NCI-H2227 treated with DMSO at 0.1 percent for 48 hours (cell line): ENCODE measurements at regions not wholly inside any gene's neighbourhood (a gene's known extent, or its start where the extent isn't known, plus 50 kb on each side); places are given as distances from the start of the nearest gene placed in this dataset.
A peak's percentile ranks its signal among the peaks of the same experiment; 100 is the strongest.

ENCODE experiments used
- DNase-seq: peaks from one replicate; lab custom pipeline; 2025; lab: John Stamatoyannopoulos, UW

DNA sequence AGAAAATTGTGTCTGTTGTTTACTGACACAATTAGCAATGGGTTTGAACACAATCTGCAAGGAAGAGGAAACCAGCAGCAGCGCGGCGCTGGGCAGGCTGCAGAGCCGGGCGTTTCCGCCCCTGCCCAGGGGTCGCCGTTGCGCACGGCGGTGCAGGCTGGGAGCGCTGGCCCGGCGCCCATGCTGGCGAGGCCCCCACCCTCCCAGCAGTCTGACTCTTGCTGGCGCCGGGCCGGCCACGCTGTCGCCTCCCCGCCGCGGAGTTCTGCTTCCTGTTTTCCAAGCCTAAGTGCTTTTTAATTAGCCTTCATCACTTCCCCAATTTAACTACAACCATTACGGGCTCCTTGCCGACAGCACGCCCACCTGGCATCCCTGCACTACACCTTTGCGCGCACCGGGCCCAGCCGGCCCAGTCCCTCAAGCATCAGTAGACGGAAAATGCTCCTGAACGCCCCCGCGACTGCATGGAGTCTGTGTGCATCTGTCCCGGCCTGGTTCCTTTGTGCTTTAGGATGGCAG lies 212.1 kb downstream of the GXYLT1 start:
- DNase-seq: peak; percentile 84

- no peak for DNase-seq
These were observed 213.7 kb downstream of the GXYLT1 start for GRCh38 chr12:41930866-41931437.

DNA sequence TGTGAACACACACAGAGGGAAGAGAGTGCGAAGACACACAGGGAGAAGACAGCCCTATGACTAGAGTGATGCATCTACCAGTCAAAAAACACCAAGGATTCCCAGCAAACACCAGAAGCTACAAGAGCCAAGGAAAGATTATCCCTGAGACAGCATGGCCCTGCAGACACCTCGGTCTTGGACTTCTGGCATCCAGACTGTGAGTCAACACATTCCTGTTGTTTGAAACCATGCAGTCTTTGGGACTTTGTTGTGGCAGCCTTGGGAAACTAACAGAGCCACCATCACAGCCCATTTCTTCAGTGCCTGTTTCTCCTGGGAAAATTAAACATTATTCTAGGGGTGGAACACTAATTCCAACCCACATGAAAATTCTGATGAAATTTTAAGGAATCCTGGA lies 220.6 kb downstream of the GXYLT1 start:
- no peak for DNase-seq

DNA sequence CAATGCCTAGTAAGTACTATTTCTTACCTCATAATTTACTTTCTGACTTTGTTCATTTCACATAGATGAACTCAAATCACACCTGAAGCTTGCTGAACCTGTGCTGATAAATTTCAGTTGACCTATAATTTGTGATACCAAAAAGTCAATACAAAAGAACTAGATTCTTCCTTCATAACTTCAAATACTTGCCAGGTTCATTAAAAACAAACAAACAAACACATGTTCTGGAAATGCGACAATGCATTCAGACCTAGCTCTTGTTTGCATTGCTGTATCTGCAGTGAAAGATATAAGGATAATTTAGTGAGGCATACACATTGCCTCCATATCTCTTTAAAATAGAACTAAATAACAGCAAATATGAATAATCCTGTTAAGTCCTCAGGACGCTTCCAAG lies 221.3 kb downstream of the GXYLT1 start:
- DNase-seq: no peak

- no peak for DNase-seq
These were observed 224.3 kb downstream of the GXYLT1 start for GRCh38 chr12:41920355-41920754.

DNA sequence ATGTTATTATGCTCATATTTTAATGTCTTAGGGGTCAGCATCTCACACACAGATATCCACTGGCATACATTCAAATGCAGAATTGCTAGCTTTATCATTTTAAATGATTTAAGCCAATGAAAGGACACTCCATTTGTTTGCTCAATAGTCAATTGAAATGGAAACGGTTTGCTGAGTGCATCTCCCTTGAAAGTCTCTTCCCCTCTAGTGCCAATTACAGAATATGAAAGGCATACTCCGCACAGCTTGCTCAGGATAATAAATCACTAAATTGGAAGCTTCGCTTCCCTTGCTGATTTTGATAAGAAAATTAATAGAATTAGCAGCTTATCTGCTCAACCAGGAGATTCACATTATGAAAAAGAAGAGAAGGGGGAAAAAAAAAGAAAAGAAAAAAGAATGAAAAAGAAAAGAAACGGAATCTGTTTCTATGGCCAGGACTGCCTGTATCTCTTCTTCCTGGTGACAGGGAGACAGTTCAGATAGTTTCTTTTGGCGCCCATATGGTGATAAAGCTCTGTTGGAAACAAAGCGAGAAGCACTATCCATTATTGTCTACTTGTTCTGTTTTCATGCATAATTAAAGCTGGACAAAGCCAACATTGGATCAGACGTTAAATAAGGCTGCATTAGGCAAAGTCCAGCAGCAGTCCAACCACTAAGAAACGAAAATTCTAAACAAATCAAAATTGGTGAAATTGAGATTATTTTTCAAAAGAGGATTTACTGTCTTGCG lies 225.0 kb downstream of the GXYLT1 start:
- DNase-seq: peak; percentile 18

GRCh38 chr12:41919048-41919447 lies 225.6 kb downstream of the GXYLT1 start:
- no peak for DNase-seq

GRCh38 chr12:41917938-41918341 lies 226.7 kb downstream of the GXYLT1 start:
- DNase-seq: no peak

DNA sequence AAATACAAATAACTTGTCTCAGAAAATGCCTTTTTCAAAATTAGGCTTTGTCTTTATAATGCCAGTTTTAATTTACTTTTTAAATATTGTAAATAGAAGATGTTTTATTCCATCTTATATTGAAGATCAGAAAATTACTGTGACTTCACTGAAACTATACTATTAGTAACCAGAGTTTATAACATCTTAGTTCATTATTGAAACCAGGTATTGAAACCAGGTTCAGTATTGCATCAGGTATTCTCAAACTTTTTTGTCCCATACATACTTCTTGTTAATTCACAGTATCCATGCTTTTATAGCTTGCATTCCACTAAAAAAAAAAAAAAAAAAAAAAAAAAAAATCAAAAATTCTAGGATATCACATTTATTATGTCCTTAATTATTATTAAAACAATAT lies 227.5 kb downstream of the GXYLT1 start:
- DNase-seq: no peak

GRCh38 chr12:41910578-41911320 lies 233.9 kb downstream of the GXYLT1 start:
- DNase-seq: no peak

GRCh38 chr12:41908206-41908605 lies 236.5 kb downstream of the GXYLT1 start:
- no peak for DNase-seq

GRCh38 chr12:41907550-41907949 lies 237.1 kb downstream of the GXYLT1 start:
- no peak for DNase-seq

DNA sequence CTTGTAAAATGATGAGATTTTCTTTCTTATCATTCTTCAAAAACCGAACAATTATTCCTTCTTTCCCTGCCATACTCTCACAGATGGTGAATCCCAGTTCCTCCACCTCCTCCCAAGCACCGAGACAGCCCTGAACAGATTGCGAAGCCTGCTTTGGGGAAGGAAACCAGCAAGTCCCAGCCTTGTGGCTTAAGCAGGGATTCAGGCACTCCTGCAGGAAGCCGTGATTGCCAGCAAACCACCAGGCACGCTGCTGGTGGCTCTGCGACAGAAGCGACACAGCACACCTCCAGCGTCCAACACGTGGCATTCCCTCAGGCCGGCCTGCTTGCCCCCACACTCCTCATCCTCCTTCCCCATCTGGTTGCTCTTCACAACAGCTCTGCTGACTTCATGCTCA lies 237.7 kb downstream of the GXYLT1 start:
- DNase-seq: no peak

DNA sequence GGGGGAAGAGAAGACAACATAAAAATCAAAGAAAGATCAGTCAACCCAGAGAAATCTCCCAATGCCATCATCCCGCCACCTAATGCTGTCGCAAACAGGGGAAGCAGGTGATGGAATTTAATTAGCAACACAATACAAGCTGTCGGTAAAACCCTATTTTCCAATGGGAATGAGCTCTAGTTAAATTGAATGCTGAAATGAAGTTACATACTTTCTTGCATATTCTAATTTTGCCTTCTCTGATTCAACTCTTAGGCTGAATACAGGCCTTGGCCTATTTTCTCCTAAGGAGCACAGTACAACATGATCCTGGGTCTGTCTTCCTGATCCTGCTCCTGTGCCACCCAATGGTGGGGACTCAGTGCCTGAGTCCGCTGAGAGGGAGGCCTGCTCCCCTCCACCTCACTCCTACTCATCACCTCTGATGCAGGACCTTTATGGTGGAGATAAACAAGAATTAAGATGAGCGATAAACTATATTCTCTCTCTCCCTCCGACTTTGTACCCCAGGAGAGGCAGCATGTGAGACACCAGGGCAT lies 238.8 kb downstream of the GXYLT1 start:
- no peak for DNase-seq

- DNase-seq: no peak
These were observed 239.5 kb downstream of the GXYLT1 start for GRCh38 chr12:41905073-41905758.

- no peak for DNase-seq
These were observed 240.6 kb downstream of the GXYLT1 start for GRCh38 chr12:41904041-41904440.

DNA sequence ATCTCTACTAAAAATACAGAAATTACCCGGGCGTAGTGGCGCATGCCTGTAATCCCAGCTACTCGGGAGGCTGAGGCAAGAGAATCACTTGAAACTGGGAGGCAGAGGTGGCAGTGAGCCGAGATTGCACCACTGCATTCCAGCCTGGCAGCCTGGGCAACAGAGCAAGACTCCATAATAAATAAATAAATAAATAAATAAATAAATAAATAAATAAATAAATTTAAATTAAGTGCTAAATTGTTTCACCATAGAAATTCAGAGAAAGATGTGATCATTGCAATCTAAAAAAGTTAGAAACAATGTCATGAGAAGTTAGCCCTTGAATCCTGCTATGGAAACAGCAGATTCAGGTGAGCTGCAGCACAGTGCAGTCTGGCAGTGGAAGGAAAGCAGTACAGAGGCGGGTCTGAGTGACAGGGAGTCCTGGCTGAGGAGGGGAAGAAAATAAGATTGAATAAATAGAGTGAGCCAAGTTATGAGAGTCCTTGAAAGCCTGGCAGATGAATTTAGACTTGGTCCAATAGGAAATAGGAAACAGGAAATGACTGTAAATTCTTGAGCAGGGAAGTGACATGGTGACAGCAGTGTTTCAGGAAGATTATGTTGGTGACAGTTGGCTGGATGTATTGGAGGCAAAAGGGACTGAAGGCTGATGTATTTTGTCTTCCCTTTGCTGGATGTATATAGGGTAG lies 241.5 kb downstream of the GXYLT1 start:
- no peak for DNase-seq

DNA sequence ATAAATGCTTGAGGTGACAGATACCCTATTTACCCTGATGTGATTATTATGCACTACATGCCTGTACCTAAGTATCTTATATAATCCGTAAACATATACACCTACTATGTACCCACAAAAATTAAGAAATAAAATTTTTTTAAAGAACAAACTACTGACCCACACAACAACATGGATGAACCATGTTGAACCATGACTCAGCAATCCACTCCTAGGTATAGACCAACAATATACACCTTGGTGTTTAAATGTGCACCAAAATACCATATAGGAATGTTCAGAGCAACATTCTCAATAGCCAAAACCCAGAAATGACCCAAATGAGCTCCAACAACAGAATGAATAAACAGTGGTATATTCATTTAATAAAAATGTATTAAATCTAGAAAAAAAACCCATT lies 245.1 kb downstream of the GXYLT1 start:
- no peak for DNase-seq

GRCh38 chr12:41897593-41897992 lies 247.1 kb downstream of the GXYLT1 start:
- DNase-seq: no peak

DNA sequence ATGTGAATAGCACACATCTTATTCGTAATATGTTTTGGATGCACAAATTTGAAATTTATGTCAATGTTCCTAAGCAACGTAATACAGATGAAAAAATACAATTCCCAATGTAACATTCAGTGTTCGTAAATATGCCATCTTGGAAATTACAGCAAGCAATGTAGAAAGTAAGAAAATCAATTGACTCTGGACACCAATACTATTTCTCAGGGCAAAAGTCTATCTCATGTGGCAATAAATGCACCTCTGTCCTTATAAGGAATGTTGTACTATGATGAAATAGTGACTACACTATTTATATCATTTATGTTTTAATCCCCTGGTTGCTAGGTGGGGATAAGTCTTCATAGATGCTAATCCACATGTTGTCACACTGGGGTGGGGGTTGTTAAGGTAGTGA lies 251.2 kb downstream of the GXYLT1 start:
- no peak for DNase-seq

- DNase-seq: no peak
These were observed 252.4 kb downstream of the GXYLT1 start for GRCh38 chr12:41892302-41892701.

GRCh38 chr12:41891226-41891625 lies 253.4 kb downstream of the GXYLT1 start:
- no peak for DNase-seq
